ENCODE measurements at regions not wholly inside any gene's neighbourhood (a gene's known extent, or its start where the extent isn't known, plus 50 kb on each side); places are given as distances from the start of the nearest gene placed in this dataset.

GRCh38 chr14:84397631-84398030 is 1132.3 kb upstream of the FLRT2 start:
- Mint-ChIP-seq H3K9me3 (peaks cover 58% of the 10 kb centered on the region), H3K4me3 (no peak overlapping the region), H3K4me1 (ENCODE audit: low read depth) (no peaks in the 10 kb centered on the region), H3K36me3 (ENCODE audit: low read depth) (no peaks in the 10 kb centered on the region), H3K27ac (no peak overlapping the region), H3K27me3 (no peaks in the 10 kb centered on the region)
- intact Hi-C loops (cut with micrococcal nuclease) = no loop called here

GRCh38 chr14:84399296-84399910 is 1130.5 kb upstream of the FLRT2 start:
- H3K9me3 Mint-ChIP-seq = peaks cover 51% of the 10 kb centered on the region
- no peak overlapping the region for H3K27ac Mint-ChIP-seq
- no peak overlapping the region for H3K4me3 Mint-ChIP-seq
- intact Hi-C loops (cut with micrococcal nuclease) = no loop called here
- no peaks in the 10 kb centered on the region for H3K27me3 Mint-ChIP-seq
- no peaks in the 10 kb centered on the region for H3K4me1 Mint-ChIP-seq (ENCODE audit: low read depth)
- no peaks in the 10 kb centered on the region for H3K36me3 Mint-ChIP-seq (ENCODE audit: low read depth)

- Mint-ChIP-seq H3K4me3 (no peak overlapping the region), H3K4me1 (ENCODE audit: low read depth) (no peaks in the 10 kb centered on the region), H3K27me3 (no peaks in the 10 kb centered on the region), H3K27ac (no peak overlapping the region), H3K9me3 (peaks cover 36% of the 10 kb centered on the region), H3K36me3 (ENCODE audit: low read depth) (no peaks in the 10 kb centered on the region)
- intact Hi-C loops (cut with micrococcal nuclease) = no loop called here
These were observed 1128.3 kb upstream of the FLRT2 start for GRCh38 chr14:84401631-84402030.

GRCh38 chr14:84403585-84403984 is 1126.4 kb upstream of the FLRT2 start:
- no peaks in the 10 kb centered on the region for H3K4me1 Mint-ChIP-seq (ENCODE audit: low read depth)
- H3K27ac Mint-ChIP-seq = no peak overlapping the region
- intact Hi-C loops (cut with micrococcal nuclease) = no loop called here
- no peaks in the 10 kb centered on the region for H3K27me3 Mint-ChIP-seq
- H3K9me3 Mint-ChIP-seq = peaks cover 25% of the 10 kb centered on the region
- no peak overlapping the region for H3K4me3 Mint-ChIP-seq
- H3K36me3 Mint-ChIP-seq (ENCODE audit: low read depth) = no peaks in the 10 kb centered on the region

- H3K27ac Mint-ChIP-seq = no peak overlapping the region
- no peak overlapping the region for H3K4me3 Mint-ChIP-seq
- no peaks in the 10 kb centered on the region for H3K36me3 Mint-ChIP-seq (ENCODE audit: low read depth)
- H3K9me3 Mint-ChIP-seq = peaks cover 22% of the 10 kb centered on the region
- H3K27me3 Mint-ChIP-seq = no peaks in the 10 kb centered on the region
- intact Hi-C loops (cut with micrococcal nuclease) = no loop called here
- H3K4me1 Mint-ChIP-seq (ENCODE audit: low read depth) = no peaks in the 10 kb centered on the region
These were observed 1125.7 kb upstream of the FLRT2 start for GRCh38 chr14:84404246-84404645.

GRCh38 chr14:84409435-84409834 is 1120.5 kb upstream of the FLRT2 start:
- Mint-ChIP-seq H3K36me3 (ENCODE audit: low read depth) (no peaks in the 10 kb centered on the region), H3K27ac (no peak overlapping the region), H3K4me1 (ENCODE audit: low read depth) (no peaks in the 10 kb centered on the region), H3K27me3 (no peaks in the 10 kb centered on the region), H3K9me3 (peaks cover 35% of the 10 kb centered on the region), H3K4me3 (no peak overlapping the region)
- intact Hi-C loops (cut with micrococcal nuclease) = no loop called here

GRCh38 chr14:84410344-84410743 is 1119.6 kb upstream of the FLRT2 start:
- Mint-ChIP-seq H3K4me3 (no peak overlapping the region), H3K27me3 (no peaks in the 10 kb centered on the region), H3K9me3 (peaks cover 36% of the 10 kb centered on the region), H3K36me3 (ENCODE audit: low read depth) (no peaks in the 10 kb centered on the region), H3K27ac (no peak overlapping the region), H3K4me1 (ENCODE audit: low read depth) (no peaks in the 10 kb centered on the region)
- intact Hi-C loops (cut with micrococcal nuclease) = no loop called here

- H3K4me3 Mint-ChIP-seq = no peak overlapping the region
- no peak overlapping the region for H3K27ac Mint-ChIP-seq
- no peaks in the 10 kb centered on the region for H3K4me1 Mint-ChIP-seq (ENCODE audit: low read depth)
- no peaks in the 10 kb centered on the region for H3K27me3 Mint-ChIP-seq
- intact Hi-C loops (cut with micrococcal nuclease) = no loop called here
- no peaks in the 10 kb centered on the region for H3K36me3 Mint-ChIP-seq (ENCODE audit: low read depth)
- H3K9me3 Mint-ChIP-seq = peaks cover 38% of the 10 kb centered on the region
These were observed 1109.7 kb upstream of the FLRT2 start for GRCh38 chr14:84420221-84420620.

GRCh38 chr14:84421621-84422020 is 1108.3 kb upstream of the FLRT2 start:
- H3K9me3 Mint-ChIP-seq = peaks cover 25% of the 10 kb centered on the region
- no peak overlapping the region for H3K4me3 Mint-ChIP-seq
- intact Hi-C loops (cut with micrococcal nuclease) = no loop called here
- H3K27me3 Mint-ChIP-seq = no peaks in the 10 kb centered on the region
- H3K36me3 Mint-ChIP-seq (ENCODE audit: low read depth) = no peaks in the 10 kb centered on the region
- H3K27ac Mint-ChIP-seq = no peak overlapping the region
- H3K4me1 Mint-ChIP-seq (ENCODE audit: low read depth) = no peaks in the 10 kb centered on the region

GRCh38 chr14:84425968-84426367 is 1104.0 kb upstream of the FLRT2 start:
- intact Hi-C loops (cut with micrococcal nuclease) = no loop called here
- Mint-ChIP-seq H3K9me3 (no peaks in the 10 kb centered on the region), H3K27me3 (no peaks in the 10 kb centered on the region), H3K4me3 (no peak overlapping the region), H3K27ac (no peak overlapping the region), H3K36me3 (ENCODE audit: low read depth) (no peaks in the 10 kb centered on the region), H3K4me1 (ENCODE audit: low read depth) (no peaks in the 10 kb centered on the region)

- Mint-ChIP-seq H3K4me3 (no peak overlapping the region), H3K9me3 (peaks cover 13% of the 10 kb centered on the region), H3K27me3 (no peaks in the 10 kb centered on the region), H3K36me3 (ENCODE audit: low read depth) (no peaks in the 10 kb centered on the region), H3K27ac (no peak overlapping the region), H3K4me1 (ENCODE audit: low read depth) (no peaks in the 10 kb centered on the region)
- intact Hi-C loops (cut with micrococcal nuclease) = no loop called here
These were observed 1097.3 kb upstream of the FLRT2 start for GRCh38 chr14:84432676-84433075.

- Mint-ChIP-seq H3K27ac (no peak overlapping the region), H3K9me3 (peaks cover 13% of the 10 kb centered on the region), H3K36me3 (ENCODE audit: low read depth) (no peaks in the 10 kb centered on the region), H3K4me3 (no peak overlapping the region), H3K27me3 (no peaks in the 10 kb centered on the region), H3K4me1 (ENCODE audit: low read depth) (no peaks in the 10 kb centered on the region)
- intact Hi-C loops (cut with micrococcal nuclease) = no loop called here
These were observed 1096.0 kb upstream of the FLRT2 start for GRCh38 chr14:84433961-84434360.

- Mint-ChIP-seq H3K27me3 (no peaks in the 10 kb centered on the region), H3K36me3 (ENCODE audit: low read depth) (no peaks in the 10 kb centered on the region), H3K27ac (no peak overlapping the region), H3K4me1 (ENCODE audit: low read depth) (no peaks in the 10 kb centered on the region), H3K9me3 (peaks cover 13% of the 10 kb centered on the region), H3K4me3 (no peak overlapping the region)
- intact Hi-C loops (cut with micrococcal nuclease) = no loop called here
These were observed 1094.1 kb upstream of the FLRT2 start for GRCh38 chr14:84435820-84436324.

GRCh38 chr14:84436528-84436927 is 1093.4 kb upstream of the FLRT2 start:
- H3K4me1 Mint-ChIP-seq (ENCODE audit: low read depth) = no peaks in the 10 kb centered on the region
- no peaks in the 10 kb centered on the region for H3K27me3 Mint-ChIP-seq
- H3K36me3 Mint-ChIP-seq (ENCODE audit: low read depth) = no peaks in the 10 kb centered on the region
- H3K4me3 Mint-ChIP-seq = no peak overlapping the region
- no peak overlapping the region for H3K27ac Mint-ChIP-seq
- intact Hi-C loops (cut with micrococcal nuclease) = no loop called here
- peaks cover 13% of the 10 kb centered on the region for H3K9me3 Mint-ChIP-seq

- Mint-ChIP-seq H3K9me3 (peaks cover 26% of the 10 kb centered on the region), H3K4me1 (ENCODE audit: low read depth) (no peaks in the 10 kb centered on the region), H3K27ac (no peak overlapping the region), H3K4me3 (no peak overlapping the region), H3K27me3 (no peaks in the 10 kb centered on the region), H3K36me3 (ENCODE audit: low read depth) (no peaks in the 10 kb centered on the region)
- intact Hi-C loops (cut with micrococcal nuclease) = no loop called here
These were observed 1087.4 kb upstream of the FLRT2 start for GRCh38 chr14:84442521-84442920.
